ENCODE measurements at regions not wholly inside any gene's neighbourhood (a gene's known extent, or its start where the extent isn't known, plus 50 kb on each side); places are given as distances from the start of the nearest gene placed in this dataset.

- H3K4me3 ChIP-seq: no peak overlapping the region
- no peak for DNase-seq
- no peak overlapping the region for H3K9ac ChIP-seq (ENCODE audit: low read depth in 2 of 2, low read length in 2 of 2)
- H3K27me3 ChIP-seq: no peaks in the 10 kb centered on the region
- no peaks in the 10 kb centered on the region for H3K36me3 ChIP-seq
- intact Hi-C loops (cut with DNase I): no loop called here
- H3K4me1 ChIP-seq: no peaks in the 10 kb centered on the region
- H3K27ac ChIP-seq: no peak overlapping the region
- H3K9me3 ChIP-seq: no peaks in the 10 kb centered on the region
- TF ChIP-seq CTCF (IDR thresholded peaks at IDR 0.05): no peak
Measured at GRCh38 chr2:22843919-22844537, 541.0 kb upstream of the KLHL29 start.

- Histone ChIP-seq H3K4me3 (no peak overlapping the region), H3K27ac (no peak overlapping the region), H3K4me1 (no peaks in the 10 kb centered on the region), H3K9ac (ENCODE audit: low read depth in 2 of 2, low read length in 2 of 2) (no peak overlapping the region), H3K9me3 (no peaks in the 10 kb centered on the region), H3K36me3 (no peaks in the 10 kb centered on the region), H3K27me3 (no peaks in the 10 kb centered on the region)
- TF ChIP-seq CTCF (IDR thresholded peaks at IDR 0.05): no peak
- intact Hi-C loops (cut with DNase I): no loop called here
- DNase-seq: no peak
Measured at GRCh38 chr2:22850310-22850709, 534.7 kb upstream of the KLHL29 start.

- no peaks in the 10 kb centered on the region for H3K27me3 ChIP-seq
- no peak for TF ChIP-seq CTCF (IDR thresholded peaks at IDR 0.05)
- intact Hi-C loops (cut with DNase I): no loop called here
Measured at GRCh38 chr2:22854588-22854987, 530.4 kb upstream of the KLHL29 start.

GRCh38 chr2:22855081-22855480 is 529.9 kb upstream of the KLHL29 start:
- no peak for DNase-seq
- H3K27ac ChIP-seq: no peak overlapping the region
- no peak overlapping the region for H3K9ac ChIP-seq (ENCODE audit: low read depth in 2 of 2, low read length in 2 of 2)
- intact Hi-C loops (cut with DNase I): no loop called here
- H3K36me3 ChIP-seq: no peaks in the 10 kb centered on the region
- H3K4me1 ChIP-seq: no peaks in the 10 kb centered on the region
- H3K4me3 ChIP-seq: no peak overlapping the region
- no peaks in the 10 kb centered on the region for H3K9me3 ChIP-seq
- no peak for TF ChIP-seq CTCF (IDR thresholded peaks at IDR 0.05)
- no peaks in the 10 kb centered on the region for H3K27me3 ChIP-seq

More at GRCh38 chr2:22854588-22854987, 530.4 kb upstream of the KLHL29 start:
- Histone ChIP-seq H3K27ac (no peak overlapping the region), H3K9me3 (no peaks in the 10 kb centered on the region), H3K4me1 (no peaks in the 10 kb centered on the region), H3K4me3 (no peak overlapping the region), H3K9ac (ENCODE audit: low read depth in 2 of 2, low read length in 2 of 2) (no peak overlapping the region), H3K36me3 (no peaks in the 10 kb centered on the region)
- DNase-seq: no peak

GRCh38 chr2:22855761-22856184 is 529.2 kb upstream of the KLHL29 start:
- Histone ChIP-seq H3K9me3 (no peaks in the 10 kb centered on the region), H3K9ac (ENCODE audit: low read depth in 2 of 2, low read length in 2 of 2) (no peak overlapping the region), H3K27me3 (no peaks in the 10 kb centered on the region), H3K36me3 (no peaks in the 10 kb centered on the region), H3K4me3 (no peak overlapping the region), H3K4me1 (no peaks in the 10 kb centered on the region), H3K27ac (no peak overlapping the region)
- intact Hi-C loops (cut with DNase I): no loop called here
- no peak for TF ChIP-seq CTCF (IDR thresholded peaks at IDR 0.05)
- no peak for DNase-seq

Data from colonic mucosa (tissue), 4 donors.